HG02852 (cell line): ENCODE measurements at regions not wholly inside any gene's neighbourhood (a gene's known extent, or its start where the extent isn't known, plus 50 kb on each side); places are given as distances from the start of the nearest gene placed in this dataset.

Experiments used
- ATAC-seq: cut with Tn5 transposase; IDR thresholded peaks from one replicate; pipeline ENCODE4 v1.9.1; 2021; ENCODE audit warnings: mild to moderate bottlenecking, moderate library complexity; ENCODE audit not compliant: unreplicated experiment

- ATAC-seq: no peak
Measured at GRCh38 chr11:115005663-115006062, 327.3 kb downstream of the NXPE2 start.

- ATAC-seq: no peak
Measured at GRCh38 chr11:115007851-115008250, 329.5 kb downstream of the NXPE2 start.

- ATAC-seq: no peak
Measured at GRCh38 chr11:115008799-115009198, 330.5 kb downstream of the NXPE2 start.

- no peak for ATAC-seq
Measured at GRCh38 chr11:115017529-115017928, 339.2 kb downstream of the NXPE2 start.

GRCh38 chr11:115030166-115030565 lies 351.8 kb downstream of the NXPE2 start:
- ATAC-seq: no peak

GRCh38 chr11:115036406-115037180 lies 358.3 kb downstream of the NXPE2 start:
- ATAC-seq: no peak

GRCh38 chr11:115042002-115042401 lies 363.7 kb downstream of the NXPE2 start:
- no peak for ATAC-seq

GRCh38 chr11:115047631-115048030 lies 369.3 kb downstream of the NXPE2 start:
- no peak for ATAC-seq

- no peak for ATAC-seq
Measured at GRCh38 chr11:115049796-115050195, 371.5 kb downstream of the NXPE2 start.

- no peak for ATAC-seq
Measured at GRCh38 chr11:115050756-115051155, 372.4 kb downstream of the NXPE2 start.

GRCh38 chr11:115051938-115052590 lies 373.7 kb downstream of the NXPE2 start:
- no peak for ATAC-seq

- no peak for ATAC-seq
Measured at GRCh38 chr11:115052601-115053000, 374.3 kb downstream of the NXPE2 start.

- ATAC-seq: no peak
Measured at GRCh38 chr11:115054570-115055538, 376.5 kb downstream of the NXPE2 start.

GRCh38 chr11:115056514-115056913 lies 378.2 kb downstream of the NXPE2 start:
- no peak for ATAC-seq

GRCh38 chr11:115060840-115061239 lies 382.5 kb downstream of the NXPE2 start:
- ATAC-seq: no peak

GRCh38 chr11:115065314-115065713 lies 387.0 kb downstream of the NXPE2 start:
- no peak for ATAC-seq

GRCh38 chr11:115065830-115066664 lies 387.7 kb downstream of the NXPE2 start:
- ATAC-seq: no peak

GRCh38 chr11:115067471-115067870 lies 389.1 kb downstream of the NXPE2 start:
- no peak for ATAC-seq

- no peak for ATAC-seq
Measured at GRCh38 chr11:115067900-115068530, 389.7 kb downstream of the NXPE2 start.

- no peak for ATAC-seq
Measured at GRCh38 chr11:115069599-115069998, 391.3 kb downstream of the NXPE2 start.
